Heart left ventricle (tissue), 13 donors: ENCODE measurements at regions not wholly inside any gene's neighbourhood (a gene's known extent, or its start where the extent isn't known, plus 50 kb on each side); places are given as distances from the start of the nearest gene placed in this dataset.

ENCODE experiments used
- POLR2A ChIP-seq, 2 donors: fragments of 450-650 bp; IDR thresholded peaks; one replicate each; pipeline ENCODE4 v1.6.1; 2017; ENCODE audit warnings: antibody characterized with exemption in 2 of 2, mild to moderate bottlenecking in 2 of 2, moderate library complexity in 2 of 2
- TF ChIP-seq, protein P1 (sequence below), 12 donors: fragments of 200-600 bp; sonication (generic) in 4 of 12; IDR thresholded peaks; one replicate each; pipeline versions ENCODE4 v1.5.0 to v1.8.0; 2018 to 2022; ENCODE audit warnings: antibody characterized with exemption in 12 of 12, mild to moderate bottlenecking in 5 of 12
- donor health status: ischemic (EF 13 %, LVEDD 7.1; RV severe dilation, severe dysfunction).
- donor health status: DM: no; HTN: yes; CAD: no.
- donor health status: DM: no; HTN: no; CAD: no.
- donor health status: ischemic (EF 25% LVEDD 6.9; RV normal size, moderate dysfunction).
- donor health status: ischemic (EF 25% LVEDD 5.7; RV mildly dilated, moderate dysfunction).
- donor health status: ischemic (EF 35%, LVEDD 5.7; RV mildly dilated, moderate dysfunction).
- donor health status: nonischemic (EF 11% LVEDD 7.7; RV severe dilation, severe dysfunction).
- donor health status: DM: yes; HTN: yes; CAD: no.
- donor health status: PGD.
- donor health status: ischemic (EF 29% LVEDD 5.4; RV normal size, mild dysfunction).
- donor health status: nonischemic (EF 23%, LVEDD 6.1; RV moderate dilation, normal function).

DNA sequence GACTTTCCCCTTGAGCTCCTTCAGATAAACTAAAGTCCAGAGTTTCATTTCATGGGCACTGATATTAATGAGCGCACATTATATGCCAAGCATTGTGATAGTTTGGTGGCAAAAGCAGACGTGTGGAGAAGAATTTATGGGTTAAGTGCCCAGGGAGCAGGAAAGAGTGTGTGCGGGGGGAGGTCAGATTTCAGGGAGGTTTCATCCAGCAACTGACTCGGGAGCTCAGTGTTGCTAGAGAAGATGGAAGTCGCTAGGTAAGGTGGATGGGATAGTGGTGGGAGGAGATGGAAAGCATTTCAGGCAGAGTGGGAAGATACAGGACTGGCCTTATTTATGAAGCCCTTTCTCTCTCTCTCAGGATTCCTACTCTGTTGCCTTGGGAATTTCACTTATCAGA lies 223.0 kb downstream of the SNX10 start:
- TF ChIP-seq, protein P1, sequence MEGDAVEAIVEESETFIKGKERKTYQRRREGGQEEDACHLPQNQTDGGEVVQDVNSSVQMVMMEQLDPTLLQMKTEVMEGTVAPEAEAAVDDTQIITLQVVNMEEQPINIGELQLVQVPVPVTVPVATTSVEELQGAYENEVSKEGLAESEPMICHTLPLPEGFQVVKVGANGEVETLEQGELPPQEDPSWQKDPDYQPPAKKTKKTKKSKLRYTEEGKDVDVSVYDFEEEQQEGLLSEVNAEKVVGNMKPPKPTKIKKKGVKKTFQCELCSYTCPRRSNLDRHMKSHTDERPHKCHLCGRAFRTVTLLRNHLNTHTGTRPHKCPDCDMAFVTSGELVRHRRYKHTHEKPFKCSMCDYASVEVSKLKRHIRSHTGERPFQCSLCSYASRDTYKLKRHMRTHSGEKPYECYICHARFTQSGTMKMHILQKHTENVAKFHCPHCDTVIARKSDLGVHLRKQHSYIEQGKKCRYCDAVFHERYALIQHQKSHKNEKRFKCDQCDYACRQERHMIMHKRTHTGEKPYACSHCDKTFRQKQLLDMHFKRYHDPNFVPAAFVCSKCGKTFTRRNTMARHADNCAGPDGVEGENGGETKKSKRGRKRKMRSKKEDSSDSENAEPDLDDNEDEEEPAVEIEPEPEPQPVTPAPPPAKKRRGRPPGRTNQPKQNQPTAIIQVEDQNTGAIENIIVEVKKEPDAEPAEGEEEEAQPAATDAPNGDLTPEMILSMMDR (IDR thresholded peaks at IDR 0.05) = no peak
- no peak for TF ChIP-seq POLR2A (IDR thresholded peaks at IDR 0.05)
